ENCODE measurements at regions not wholly inside any gene's neighbourhood (a gene's known extent, or its start where the extent isn't known, plus 50 kb on each side); places are given as distances from the start of the nearest gene placed in this dataset.

DNA sequence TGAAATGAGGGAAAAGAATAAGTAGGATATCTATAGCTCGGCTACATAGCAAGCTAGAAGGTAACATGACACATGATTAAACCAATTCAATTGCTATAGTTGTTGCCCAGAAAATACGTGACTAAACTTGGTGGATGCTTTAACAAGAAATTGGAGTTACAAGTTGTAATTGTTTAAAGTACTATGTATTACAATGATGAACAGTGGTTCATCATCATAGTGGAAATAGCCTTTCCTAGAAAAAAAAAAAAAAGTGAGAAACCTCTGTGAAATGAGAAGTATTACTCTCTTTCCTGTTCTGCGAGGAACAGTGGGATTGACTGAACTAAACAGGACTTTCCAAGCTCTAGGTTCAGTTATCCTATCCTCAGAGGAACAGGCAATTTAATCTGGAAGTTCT is 209.7 kb upstream of the KLF3 start:
- TF ChIP-seq CBX2 (IDR thresholded peaks at IDR 0.05; ENCODE audit: insufficient read depth, low read length, poor library complexity, severe bottlenecking) (no peak), ZNF253 (CRISPR knock-in tag; conservative IDR thresholded peaks at IDR 0.05) (no peak), ARNT (IDR thresholded peaks at IDR 0.05) (no peak), EP300 (IDR thresholded peaks at IDR 0.05; ENCODE audit: low read length) (no peak), TCF7L2 (IDR thresholded peaks at IDR 0.05; ENCODE audit: low read depth, low read length) (no peak), MXI1 (IDR thresholded peaks at IDR 0.05; ENCODE audit: low read depth, low read length) (no peak)

Measured in K562 (cell line).